ENCODE measurements at regions not wholly inside any gene's neighbourhood (a gene's known extent, or its start where the extent isn't known, plus 50 kb on each side); places are given as distances from the start of the nearest gene placed in this dataset.

DNA sequence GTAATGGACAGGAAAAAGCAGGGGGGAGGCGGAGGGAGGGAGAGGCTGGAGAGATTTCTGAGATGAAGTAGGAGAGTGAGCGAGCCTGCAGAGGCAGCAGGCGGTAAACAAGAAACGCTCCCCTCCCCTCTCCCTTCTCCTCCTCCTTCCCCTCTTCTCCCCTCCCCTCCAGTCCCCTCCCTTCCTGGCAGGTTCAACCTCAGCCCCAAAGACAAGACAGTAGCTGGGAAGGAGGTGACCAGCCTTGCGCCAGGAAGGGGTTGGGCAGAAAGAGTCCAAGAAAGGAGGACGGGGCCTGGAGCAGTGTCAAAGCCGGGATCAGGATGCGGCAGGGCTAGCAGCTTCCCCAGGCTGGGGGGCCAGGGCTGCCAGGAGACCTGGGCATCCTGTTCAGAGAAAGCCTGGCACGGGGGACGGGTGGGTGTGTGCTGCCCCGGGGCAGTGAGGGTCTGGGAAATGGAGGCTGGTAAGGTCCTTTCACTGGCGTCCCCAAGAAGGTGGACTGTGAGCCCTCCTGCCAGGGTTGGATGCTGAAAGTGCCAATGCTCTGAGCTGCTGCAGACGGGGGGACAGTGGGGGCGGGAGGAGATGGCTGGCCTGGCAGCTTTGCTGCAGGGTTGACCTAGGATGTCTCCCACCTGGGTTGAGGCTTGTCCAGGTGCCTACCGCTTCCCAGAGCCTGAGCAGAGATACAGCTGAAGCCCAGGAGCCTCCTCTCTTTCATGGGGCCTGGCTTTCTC is 261.6 kb upstream of the TNRC6C start:
- TF ChIP-seq POLR2A (IDR thresholded peaks at IDR 0.05; ENCODE audit: low read depth, low read length) (no peak), TAF1 (IDR thresholded peaks at IDR 0.05; ENCODE audit: low read depth, low read length) (no peak), POLR2AphosphoS5 (IDR thresholded peaks at IDR 0.05; ENCODE audit: low read depth, low read length) (no peak)
